NCI-H1694 (cell line): ENCODE measurements at regions not wholly inside any gene's neighbourhood (a gene's known extent, or its start where the extent isn't known, plus 50 kb on each side); places are given as distances from the start of the nearest gene placed in this dataset.

Source experiments
- DNase-seq: peaks from one replicate; lab custom pipeline; 2025; lab: John Stamatoyannopoulos, UW

GRCh38 chr13:71082631-71083030 is 784.4 kb downstream of the DACH1 start:
- DNase-seq: no peak

- no peak for DNase-seq
Measured at GRCh38 chr13:71079638-71080037, 787.4 kb downstream of the DACH1 start.

GRCh38 chr13:71068041-71068440 is 799.0 kb downstream of the DACH1 start:
- DNase-seq: no peak

GRCh38 chr13:71067165-71067815 is 799.7 kb downstream of the DACH1 start:
- no peak for DNase-seq

GRCh38 chr13:71056581-71056980 is 810.4 kb downstream of the DACH1 start:
- no peak for DNase-seq

- no peak for DNase-seq
Measured at GRCh38 chr13:71055644-71056043, 811.4 kb downstream of the DACH1 start.

- DNase-seq: no peak
Measured at GRCh38 chr13:71055047-71055446, 812.0 kb downstream of the DACH1 start.

GRCh38 chr13:71054358-71054757 is 812.6 kb downstream of the DACH1 start:
- DNase-seq: no peak

- DNase-seq: no peak
Measured at GRCh38 chr13:71051573-71051972, 815.4 kb downstream of the DACH1 start.

- DNase-seq: no peak
Measured at GRCh38 chr13:71046360-71047079, 820.5 kb downstream of the DACH1 start.

GRCh38 chr13:71045101-71045500 is 821.9 kb downstream of the DACH1 start:
- DNase-seq: no peak

- DNase-seq: no peak
Measured at GRCh38 chr13:71039440-71039839, 827.6 kb downstream of the DACH1 start.

GRCh38 chr13:71034018-71034417 is 833.0 kb downstream of the DACH1 start:
- DNase-seq: no peak

GRCh38 chr13:71033026-71033425 is 834.0 kb downstream of the DACH1 start:
- DNase-seq: no peak

GRCh38 chr13:71030784-71031183 is 836.2 kb downstream of the DACH1 start:
- DNase-seq: no peak

- no peak for DNase-seq
Measured at GRCh38 chr13:71028884-71029283, 838.1 kb downstream of the DACH1 start.

GRCh38 chr13:71021825-71022422 is 845.1 kb downstream of the DACH1 start:
- no peak for DNase-seq

- DNase-seq: no peak
Measured at GRCh38 chr13:71018995-71019394, 848.0 kb downstream of the DACH1 start.

- no peak for DNase-seq
Measured at GRCh38 chr13:71018544-71018943, 848.5 kb downstream of the DACH1 start.

GRCh38 chr13:71017607-71018006 is 849.4 kb downstream of the DACH1 start:
- no peak for DNase-seq

- DNase-seq: no peak
Measured at GRCh38 chr13:71015516-71015915, 851.5 kb downstream of the DACH1 start.

GRCh38 chr13:71015021-71015420 is 852.0 kb downstream of the DACH1 start:
- no peak for DNase-seq

GRCh38 chr13:71005919-71006318 is 861.1 kb downstream of the DACH1 start:
- DNase-seq: no peak
